ENCODE measurements at regions not wholly inside any gene's neighbourhood (a gene's known extent, or its start where the extent isn't known, plus 50 kb on each side); places are given as distances from the start of the nearest gene placed in this dataset.

DNA sequence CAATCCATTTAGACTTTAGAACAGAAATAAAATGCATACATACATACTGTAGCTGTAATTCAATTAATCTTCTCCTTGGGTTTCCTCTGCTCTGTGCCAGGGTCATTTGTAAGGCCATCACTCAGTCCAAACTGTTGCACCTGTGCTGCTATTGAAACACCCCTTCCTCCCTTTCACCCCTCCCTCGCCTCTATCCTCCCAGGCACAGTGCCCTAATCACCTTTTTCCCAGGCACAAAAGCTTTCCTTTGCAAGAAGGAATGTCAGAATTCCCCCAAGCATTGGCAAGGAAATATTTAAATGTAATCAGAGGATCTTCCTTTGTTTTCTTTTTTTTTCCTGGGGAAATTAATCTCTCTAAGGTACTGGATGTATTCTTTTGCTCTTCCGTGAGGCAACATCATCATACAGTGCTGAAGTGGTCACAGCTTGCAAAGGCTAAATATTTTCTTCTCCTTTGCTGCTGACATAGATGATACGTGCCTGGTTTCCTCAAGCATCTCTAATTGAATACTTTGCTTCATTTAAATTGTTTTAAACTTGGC, 339.3 kb upstream of the NR5A2 start:
- TF ChIP-seq, protein P1, sequence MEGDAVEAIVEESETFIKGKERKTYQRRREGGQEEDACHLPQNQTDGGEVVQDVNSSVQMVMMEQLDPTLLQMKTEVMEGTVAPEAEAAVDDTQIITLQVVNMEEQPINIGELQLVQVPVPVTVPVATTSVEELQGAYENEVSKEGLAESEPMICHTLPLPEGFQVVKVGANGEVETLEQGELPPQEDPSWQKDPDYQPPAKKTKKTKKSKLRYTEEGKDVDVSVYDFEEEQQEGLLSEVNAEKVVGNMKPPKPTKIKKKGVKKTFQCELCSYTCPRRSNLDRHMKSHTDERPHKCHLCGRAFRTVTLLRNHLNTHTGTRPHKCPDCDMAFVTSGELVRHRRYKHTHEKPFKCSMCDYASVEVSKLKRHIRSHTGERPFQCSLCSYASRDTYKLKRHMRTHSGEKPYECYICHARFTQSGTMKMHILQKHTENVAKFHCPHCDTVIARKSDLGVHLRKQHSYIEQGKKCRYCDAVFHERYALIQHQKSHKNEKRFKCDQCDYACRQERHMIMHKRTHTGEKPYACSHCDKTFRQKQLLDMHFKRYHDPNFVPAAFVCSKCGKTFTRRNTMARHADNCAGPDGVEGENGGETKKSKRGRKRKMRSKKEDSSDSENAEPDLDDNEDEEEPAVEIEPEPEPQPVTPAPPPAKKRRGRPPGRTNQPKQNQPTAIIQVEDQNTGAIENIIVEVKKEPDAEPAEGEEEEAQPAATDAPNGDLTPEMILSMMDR (IDR thresholded peaks at IDR 0.05): no peak
- no peak for TF ChIP-seq EP300 (IDR thresholded peaks at IDR 0.05)
- TF ChIP-seq POLR2A (IDR thresholded peaks at IDR 0.05): no peak
- TF ChIP-seq POLR2AphosphoS5 (IDR thresholded peaks at IDR 0.05): no peak

All from sigmoid colon (tissue), 4 donors.